ENCODE measurements at regions not wholly inside any gene's neighbourhood (a gene's known extent, or its start where the extent isn't known, plus 50 kb on each side); places are given as distances from the start of the nearest gene placed in this dataset.

GRCh38 chr21:27225940-27226339, 259.1 kb upstream of the ADAMTS5 start:
- DNase-seq (ENCODE audit: low read depth) = no peak

DNA sequence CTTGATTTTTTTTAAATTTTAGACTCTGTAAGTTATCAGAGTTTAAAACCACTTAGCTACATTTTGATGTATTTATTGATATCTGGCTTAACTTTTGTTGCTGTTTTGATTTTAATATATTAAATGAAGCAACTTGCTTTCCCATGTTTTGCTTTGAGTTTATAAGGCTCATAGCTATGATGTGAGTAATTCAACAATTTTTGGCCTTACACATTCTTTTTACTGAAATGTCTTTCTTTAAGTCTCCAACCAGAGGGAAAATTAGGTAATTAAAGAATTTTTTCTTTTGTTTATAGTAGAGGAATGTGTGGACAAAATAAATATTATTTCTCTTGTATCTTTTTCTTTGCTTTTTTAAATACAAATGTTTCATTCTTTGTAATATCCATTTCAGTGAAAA, 258.3 kb upstream of the ADAMTS5 start:
- no peak for DNase-seq (ENCODE audit: low read depth)

- DNase-seq (ENCODE audit: low read depth) = no peak
These were observed 257.3 kb upstream of the ADAMTS5 start for GRCh38 chr21:27224169-27224568.

DNA sequence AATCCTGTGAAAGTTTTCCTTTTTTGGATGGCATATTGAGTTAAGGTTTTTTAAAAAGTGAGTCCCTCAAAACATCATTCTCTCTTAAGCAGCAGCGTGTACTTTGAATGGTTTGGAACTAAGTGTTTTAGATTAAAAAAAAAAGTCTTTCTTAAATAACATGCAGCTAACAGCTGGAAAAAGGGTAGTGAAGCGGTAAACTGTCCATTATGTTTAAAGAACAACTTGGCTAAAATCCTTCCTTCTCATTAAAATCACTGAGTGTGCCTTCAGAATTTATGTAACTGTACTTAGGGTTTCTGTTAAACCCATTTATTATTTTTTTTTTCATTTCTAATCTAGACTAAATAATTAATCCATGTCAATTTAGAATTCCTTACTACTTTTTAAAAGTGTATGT, 254.2 kb upstream of the ADAMTS5 start:
- no peak for DNase-seq (ENCODE audit: low read depth)

GRCh38 chr21:27220416-27220815, 253.5 kb upstream of the ADAMTS5 start:
- DNase-seq (ENCODE audit: low read depth) = no peak

DNA sequence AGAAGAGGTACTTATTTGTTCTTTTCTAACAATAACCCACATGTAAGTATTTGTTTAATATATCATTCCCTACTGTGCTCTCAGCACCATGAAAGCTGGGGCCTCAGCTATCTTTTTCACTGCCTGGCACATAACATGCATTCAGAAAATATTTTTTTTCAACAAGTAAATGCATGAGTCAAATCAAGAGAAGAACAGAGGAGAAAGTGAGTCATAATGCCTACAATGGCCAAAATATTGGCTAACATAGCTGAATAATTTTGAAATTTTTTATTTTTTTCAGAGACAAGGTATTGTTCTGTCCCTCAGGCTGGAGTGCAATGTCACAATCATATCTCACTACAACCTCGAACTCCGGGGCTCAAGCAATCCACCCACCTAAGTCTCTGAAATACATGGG, 252.2 kb upstream of the ADAMTS5 start:
- DNase-seq (ENCODE audit: low read depth) = peak; percentile 40

DNA sequence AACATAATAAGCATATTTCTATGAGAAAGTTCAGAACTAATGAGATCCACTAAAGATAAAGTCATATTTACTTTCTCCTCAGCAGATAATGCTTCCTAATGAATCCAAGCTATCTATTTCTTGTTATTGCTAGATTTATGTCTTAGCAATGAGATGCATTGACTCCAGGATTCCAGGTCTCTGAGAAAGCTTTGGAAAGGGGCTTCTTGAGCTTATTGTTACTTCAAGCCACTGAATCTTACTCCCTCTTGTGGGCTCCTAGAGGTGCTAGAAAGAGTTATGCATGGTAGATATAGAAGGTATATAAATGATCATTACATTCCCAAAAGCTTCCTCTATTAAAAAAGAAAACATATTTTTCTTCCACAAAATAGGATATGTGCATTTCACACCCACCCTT, 246.4 kb upstream of the ADAMTS5 start:
- DNase-seq (ENCODE audit: low read depth) = no peak

GRCh38 chr21:27212441-27212840, 245.6 kb upstream of the ADAMTS5 start:
- no peak for DNase-seq (ENCODE audit: low read depth)

DNA sequence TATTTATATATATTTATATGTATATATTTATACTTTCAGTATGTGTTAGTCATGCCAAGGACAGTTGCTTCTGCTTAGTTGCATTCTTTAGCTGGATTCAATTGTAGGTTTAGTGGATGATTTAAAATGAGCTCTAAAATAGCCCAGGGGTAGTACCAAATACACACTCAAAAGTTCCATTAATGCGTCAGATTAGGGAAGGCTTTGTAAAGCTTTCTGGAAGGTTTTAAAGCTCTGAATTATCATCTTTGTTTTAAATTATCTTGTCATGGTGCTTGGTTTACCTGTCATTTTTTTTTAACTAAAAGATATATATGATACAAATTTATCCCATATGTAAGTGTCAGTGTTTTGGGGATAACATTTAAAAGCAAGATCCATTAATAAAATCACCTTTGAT, 242.7 kb upstream of the ADAMTS5 start:
- DNase-seq (ENCODE audit: low read depth) = no peak

DNA sequence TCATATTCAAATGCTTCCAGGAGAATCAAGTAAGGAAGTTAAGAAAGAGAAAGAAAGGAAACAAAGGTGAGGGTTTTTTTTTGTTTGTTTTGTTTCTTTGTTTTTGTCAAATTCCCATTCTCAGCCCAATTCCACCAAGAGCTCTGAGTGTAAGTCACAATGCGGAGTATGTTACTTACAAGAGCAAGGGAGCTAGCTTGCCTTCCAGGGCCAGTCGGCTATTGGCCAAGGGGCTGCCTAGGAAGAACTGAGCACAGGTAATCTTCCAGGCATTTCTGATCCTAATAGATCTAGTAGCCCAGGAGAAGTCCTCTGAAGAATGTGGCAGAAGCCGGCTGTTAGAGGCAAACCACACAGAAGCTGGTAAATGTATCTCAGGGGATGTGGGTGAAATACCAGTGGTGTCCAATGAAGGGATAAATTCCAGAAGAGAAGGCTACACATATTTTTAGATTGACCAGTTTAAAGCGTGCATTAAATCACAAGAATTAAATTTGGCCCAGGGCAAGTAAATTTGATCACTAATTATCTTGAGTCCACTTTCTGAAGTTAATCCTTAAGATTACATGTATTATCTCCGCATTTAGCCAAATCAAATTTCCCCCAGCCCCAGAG, 239.6 kb upstream of the ADAMTS5 start:
- peak; percentile 4 for DNase-seq (ENCODE audit: low read depth)

GRCh38 chr21:27202301-27202700, 235.4 kb upstream of the ADAMTS5 start:
- no peak for DNase-seq (ENCODE audit: low read depth)

- peak; percentile 31 for DNase-seq (ENCODE audit: low read depth)
These were observed 234.3 kb upstream of the ADAMTS5 start for GRCh38 chr21:27201197-27201596.

GRCh38 chr21:27196651-27197050, 229.8 kb upstream of the ADAMTS5 start:
- no peak for DNase-seq (ENCODE audit: low read depth)

GRCh38 chr21:27192281-27192949, 225.5 kb upstream of the ADAMTS5 start:
- no peak for DNase-seq (ENCODE audit: low read depth)

DNA sequence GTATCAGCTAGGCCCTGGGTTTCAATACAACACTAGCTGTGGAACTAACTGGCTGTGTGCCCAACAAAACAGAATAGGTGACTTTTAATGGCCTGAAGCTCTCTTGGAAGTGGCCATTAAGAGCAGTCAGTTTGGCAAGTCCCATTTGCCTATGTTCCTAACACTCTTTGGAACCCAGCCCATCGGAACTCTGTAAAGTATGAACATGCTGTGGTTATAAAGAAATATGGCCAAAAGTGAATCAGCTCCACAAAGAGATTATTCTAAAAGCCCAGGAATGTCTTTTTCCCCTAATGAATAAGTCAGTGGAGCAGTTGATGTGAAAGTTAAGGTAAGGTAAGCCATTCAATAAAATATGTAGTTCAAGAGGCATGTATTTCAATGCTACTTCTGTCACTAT, 223.7 kb upstream of the ADAMTS5 start:
- no peak for DNase-seq (ENCODE audit: low read depth)

DNA sequence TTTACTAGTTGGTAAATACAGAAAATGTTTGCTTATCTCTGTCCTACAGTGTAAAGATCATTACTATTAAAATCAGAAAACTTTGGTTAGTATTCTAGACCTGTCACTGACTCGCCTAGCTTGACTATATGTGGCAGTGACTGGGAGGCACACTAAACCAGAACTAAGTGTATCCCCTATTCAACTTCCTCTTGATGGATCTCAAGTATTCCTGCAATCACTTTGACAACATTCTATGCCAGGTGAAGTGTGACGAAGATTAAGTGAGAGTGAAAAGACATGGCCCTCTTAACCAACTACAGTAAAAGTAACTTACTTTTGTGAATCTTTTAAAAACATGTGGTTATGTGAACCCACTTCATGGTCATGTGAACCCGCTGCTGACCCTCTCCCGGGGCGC, 223.0 kb upstream of the ADAMTS5 start:
- no peak for DNase-seq (ENCODE audit: low read depth)

DNA sequence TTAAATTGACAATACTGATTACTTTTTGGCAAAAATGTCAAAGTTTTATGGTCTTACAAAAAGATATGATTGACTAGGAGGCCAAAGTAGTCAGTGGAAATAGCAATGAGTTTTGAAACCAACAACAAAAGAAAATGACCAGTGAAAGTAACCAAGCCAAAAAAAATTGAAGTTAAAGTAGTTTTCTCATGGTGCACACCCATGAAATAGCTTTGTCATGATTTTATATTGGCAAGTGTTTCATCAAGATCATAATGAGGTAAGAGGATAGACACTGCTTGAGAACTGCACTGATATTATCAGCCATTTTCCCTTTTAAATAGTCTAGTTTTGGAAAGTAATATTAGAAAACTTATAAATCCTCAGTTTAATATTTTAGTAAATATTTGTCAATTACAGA, 206.2 kb upstream of the ADAMTS5 start:
- DNase-seq (ENCODE audit: low read depth) = no peak

- no peak for DNase-seq (ENCODE audit: low read depth)
These were observed 204.8 kb upstream of the ADAMTS5 start for GRCh38 chr21:27171707-27172106.

DNA sequence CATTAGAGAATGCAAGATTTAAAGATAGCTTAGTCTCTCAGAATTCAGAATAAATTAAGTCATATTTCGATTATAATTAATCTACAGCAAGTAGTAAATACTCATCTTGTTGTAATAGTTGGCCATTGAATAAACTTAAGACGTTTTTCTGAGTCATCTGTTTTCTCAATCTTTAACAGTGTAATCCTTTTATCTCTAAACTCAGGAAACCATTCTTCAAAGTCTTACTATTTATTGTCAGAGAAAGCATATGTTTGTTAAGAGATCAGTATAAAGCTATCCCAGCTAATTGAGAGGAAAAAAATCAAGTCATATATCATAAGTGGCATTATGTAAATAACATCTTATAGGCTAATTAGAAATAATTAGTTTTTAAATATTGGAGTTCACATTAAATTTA, 201.2 kb upstream of the ADAMTS5 start:
- DNase-seq (ENCODE audit: low read depth) = no peak

GRCh38 chr21:27164208-27165177, 197.6 kb upstream of the ADAMTS5 start:
- no peak for DNase-seq (ENCODE audit: low read depth)

DNA sequence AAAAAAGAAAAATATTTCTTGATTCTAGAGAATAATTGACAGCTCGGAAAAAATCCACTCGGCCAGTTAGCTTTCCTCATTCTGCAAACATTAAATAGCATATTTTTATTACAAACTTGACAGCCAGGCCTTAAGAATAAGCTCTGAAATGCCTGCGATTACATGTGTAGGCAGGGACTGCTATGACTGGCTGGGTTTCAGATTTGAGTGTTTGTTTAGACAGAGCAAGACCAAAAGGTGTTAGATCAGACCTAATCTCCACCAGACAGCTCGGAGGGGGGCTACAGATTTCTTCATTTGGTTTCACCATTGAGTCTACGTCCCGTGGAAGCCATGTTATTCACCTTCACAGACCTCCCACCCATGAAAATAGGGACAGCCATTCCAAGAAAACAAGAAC, 192.1 kb upstream of the ADAMTS5 start:
- no peak for DNase-seq (ENCODE audit: low read depth)

- no peak for DNase-seq (ENCODE audit: low read depth)
These were observed 190.2 kb upstream of the ADAMTS5 start for GRCh38 chr21:27157097-27157496.
